LoVo (cell line): ENCODE measurements at regions not wholly inside any gene's neighbourhood (a gene's known extent, or its start where the extent isn't known, plus 50 kb on each side); places are given as distances from the start of the nearest gene placed in this dataset.
"Not testable (repeated sequence)": the region's sequence is repeated elsewhere in the genome, so short reads cannot be mapped to it uniquely, and the experiment has no call there.

ENCODE experiments used
- DNase-seq: peaks from one replicate; pipeline ENCODE4 v3.0.0-alpha.2; 2016; ENCODE audit warnings: low spot score

GRCh38 chr5:124895236-124895635 lies 148.8 kb upstream of the ZNF608 start:
- no peak for DNase-seq

- no peak for DNase-seq
Measured at GRCh38 chr5:124901081-124901480, 154.6 kb upstream of the ZNF608 start.

- DNase-seq = peak; percentile 27
Measured at GRCh38 chr5:124902097-124902821, 155.8 kb upstream of the ZNF608 start.

GRCh38 chr5:124905256-124906130 lies 159.1 kb upstream of the ZNF608 start:
- DNase-seq = no peak

- peak; percentile 49 for DNase-seq
Measured at GRCh38 chr5:124906339-124907097, 160.1 kb upstream of the ZNF608 start.

GRCh38 chr5:124907098-124907644 lies 160.7 kb upstream of the ZNF608 start:
- no peak for DNase-seq

- peak; percentile 77 for DNase-seq
Measured at GRCh38 chr5:124908581-124909451, 162.4 kb upstream of the ZNF608 start.

GRCh38 chr5:124909734-124910133 lies 163.3 kb upstream of the ZNF608 start:
- no peak for DNase-seq

GRCh38 chr5:124910354-124911016 lies 164.0 kb upstream of the ZNF608 start:
- DNase-seq = no peak

GRCh38 chr5:124912638-124913328 lies 166.3 kb upstream of the ZNF608 start:
- no peak for DNase-seq

GRCh38 chr5:124913329-124913653 lies 166.9 kb upstream of the ZNF608 start:
- no peak for DNase-seq

- not testable (repeated sequence) for DNase-seq
Measured at GRCh38 chr5:124916313-124916712, 169.9 kb upstream of the ZNF608 start.

- no peak for DNase-seq
Measured at GRCh38 chr5:124918618-124919017, 172.2 kb upstream of the ZNF608 start.

- DNase-seq = no peak
Measured at GRCh38 chr5:124919076-124919475, 172.6 kb upstream of the ZNF608 start.

GRCh38 chr5:124919747-124920525 lies 173.5 kb upstream of the ZNF608 start:
- DNase-seq = no peak

GRCh38 chr5:124920909-124921666 lies 174.6 kb upstream of the ZNF608 start:
- DNase-seq = no peak

- DNase-seq = no peak
Measured at GRCh38 chr5:124921694-124922093, 175.3 kb upstream of the ZNF608 start.

GRCh38 chr5:124922255-124922975 lies 176.0 kb upstream of the ZNF608 start:
- no peak for DNase-seq
